Skin epidermis (tissue), 12 donors: ENCODE measurements at regions not wholly inside any gene's neighbourhood (a gene's known extent, or its start where the extent isn't known, plus 50 kb on each side); places are given as distances from the start of the nearest gene placed in this dataset.
"Not testable (repeated sequence)": the region's sequence is repeated elsewhere in the genome, so short reads cannot be mapped to it uniquely, and the experiment has no call there.

Experiments
- H3K27ac ChIP-seq, 21 experiments: fragments of 200-600 bp; sonication (generic) in 11 of 21; one replicate each; pipeline ENCODE4 v1.5.0; 2020; ENCODE audit warnings: mild to moderate bottlenecking in 3 of 21, inconsistent platforms in 2 of 21, moderate library complexity in 2 of 21
- H3K4me3 ChIP-seq, 7 experiments: fragments of 200-600 bp; sonication (generic) in 2 of 7; one replicate each; pipeline ENCODE4 v1.5.0; 2020; ENCODE audit warnings: inconsistent platforms in 2 of 7, mild to moderate bottlenecking in 2 of 7, moderate library complexity in 1 of 7

DNA sequence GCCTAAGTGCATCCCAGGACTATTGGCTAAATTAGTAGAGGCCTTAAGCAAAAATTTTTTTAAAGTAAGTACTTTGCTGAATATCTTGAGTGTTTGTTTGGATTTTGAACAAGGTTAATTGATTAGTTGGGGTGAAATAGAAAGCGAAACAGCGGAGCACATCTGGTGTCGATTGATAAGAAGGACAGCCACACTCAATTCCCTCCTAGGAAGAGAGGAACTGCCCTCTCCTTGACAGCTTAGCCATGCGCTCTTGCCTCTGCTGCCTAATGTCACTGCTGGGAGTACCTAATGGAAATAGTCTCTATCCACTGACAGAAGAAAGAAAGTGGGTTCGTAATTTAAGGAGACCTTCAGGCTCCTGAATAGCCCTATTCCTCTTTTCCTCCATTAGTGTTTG lies 943.6 kb downstream of the DIPK2A start:
- Histone ChIP-seq H3K27ac (no peak overlapping the region), H3K4me3 (no peak overlapping the region)

DNA sequence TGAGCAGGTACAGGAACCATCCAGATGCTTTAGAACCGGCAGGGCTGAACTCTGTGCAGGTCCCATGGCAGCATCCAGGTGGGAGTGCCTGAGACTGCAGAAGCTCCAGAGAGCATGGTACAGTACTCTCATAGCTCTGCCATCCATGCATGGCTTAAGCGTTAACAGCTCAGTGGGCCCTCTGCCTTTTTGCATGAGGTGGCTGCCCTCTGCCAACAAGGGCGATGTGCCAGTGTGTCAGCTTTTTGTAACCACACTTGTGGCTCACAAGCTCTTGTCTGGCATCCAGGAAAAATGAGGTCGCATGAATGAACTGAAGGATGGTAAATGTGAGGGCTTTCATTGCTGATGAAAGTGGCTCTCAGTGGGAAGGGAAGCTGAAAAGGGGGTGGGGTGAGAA lies 950.1 kb downstream of the DIPK2A start:
- H3K4me3 ChIP-seq: no peak overlapping the region

DNA sequence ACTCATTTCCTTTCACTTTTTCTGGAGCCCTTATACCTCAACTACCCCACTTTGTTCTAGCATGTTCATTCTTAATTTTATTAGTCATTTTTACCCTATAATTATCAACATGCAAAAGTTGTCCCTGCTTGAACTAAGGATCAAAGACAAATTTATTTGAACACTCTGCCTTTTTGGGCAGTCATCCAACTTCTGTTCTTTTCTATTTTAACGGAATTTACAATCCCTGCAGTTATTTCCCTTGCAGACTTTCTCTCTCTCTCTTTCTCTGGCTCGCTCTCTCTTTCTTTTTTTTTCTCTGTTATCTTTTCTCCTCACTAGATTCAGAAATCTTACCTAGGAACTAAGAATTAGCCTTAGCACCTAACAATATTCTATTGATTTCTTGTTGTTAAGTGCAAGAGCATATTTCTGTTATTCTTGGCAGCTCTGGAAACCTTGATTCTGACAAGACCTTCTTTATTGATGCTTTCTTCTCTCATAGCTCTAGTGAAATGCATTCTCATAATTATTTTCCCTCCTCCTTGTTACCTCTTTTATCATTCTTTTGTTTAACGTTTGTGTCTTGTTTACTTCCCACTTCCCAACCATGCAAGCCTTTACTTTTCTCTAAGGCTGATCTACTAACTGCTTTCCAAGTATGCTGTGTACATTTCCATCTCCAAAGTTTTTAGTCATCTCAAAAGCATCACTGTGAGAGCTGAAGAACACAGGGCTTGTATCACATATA lies 951.6 kb downstream of the DIPK2A start:
- H3K27ac ChIP-seq: no peak overlapping the region
- no peak overlapping the region for H3K4me3 ChIP-seq

More for the DNA sequence above, 950.1 kb downstream of the DIPK2A start:
- no peak overlapping the region for H3K27ac ChIP-seq

DNA sequence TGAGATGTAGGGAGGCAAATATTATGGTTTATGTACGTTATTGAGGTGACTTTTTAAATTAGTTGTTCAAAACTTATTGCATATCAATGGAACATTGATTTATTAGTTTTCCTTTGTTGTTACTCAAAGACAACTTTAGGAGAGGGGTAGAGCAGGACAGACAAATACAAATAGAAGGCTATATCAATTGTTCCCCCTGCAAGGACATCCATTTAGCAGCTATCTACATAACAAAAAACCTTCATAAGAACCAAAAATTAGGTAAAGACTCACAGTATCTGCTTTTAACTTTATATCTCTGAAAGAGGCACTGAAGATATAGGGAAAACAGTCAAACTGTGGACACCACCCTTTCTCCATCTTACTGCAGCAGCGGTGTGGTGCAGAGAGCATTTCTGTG lies 958.8 kb downstream of the DIPK2A start:
- no peak overlapping the region for H3K27ac ChIP-seq
- no peak overlapping the region for H3K4me3 ChIP-seq

DNA sequence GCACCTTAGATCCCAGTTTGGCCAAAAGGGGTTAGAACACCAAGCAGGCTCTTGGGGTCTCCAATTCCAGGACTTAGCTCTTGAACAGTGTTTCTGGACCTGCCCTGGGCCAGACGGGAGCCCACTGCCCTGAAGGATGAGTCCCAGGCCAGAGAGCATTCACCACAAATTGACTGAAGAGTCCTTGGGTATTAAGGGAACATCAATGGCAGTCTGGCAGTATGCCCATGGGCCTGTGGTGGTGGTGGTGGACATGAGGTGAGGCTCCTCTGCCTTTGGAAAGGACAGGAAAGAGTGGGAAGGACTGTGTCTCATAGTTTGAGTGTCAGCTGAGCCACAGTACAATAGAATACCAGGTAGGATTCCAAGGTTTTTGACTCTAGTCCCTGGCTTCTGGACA lies 960.0 kb downstream of the DIPK2A start:
- H3K27ac ChIP-seq: no peak overlapping the region
- no peak overlapping the region for H3K4me3 ChIP-seq

DNA sequence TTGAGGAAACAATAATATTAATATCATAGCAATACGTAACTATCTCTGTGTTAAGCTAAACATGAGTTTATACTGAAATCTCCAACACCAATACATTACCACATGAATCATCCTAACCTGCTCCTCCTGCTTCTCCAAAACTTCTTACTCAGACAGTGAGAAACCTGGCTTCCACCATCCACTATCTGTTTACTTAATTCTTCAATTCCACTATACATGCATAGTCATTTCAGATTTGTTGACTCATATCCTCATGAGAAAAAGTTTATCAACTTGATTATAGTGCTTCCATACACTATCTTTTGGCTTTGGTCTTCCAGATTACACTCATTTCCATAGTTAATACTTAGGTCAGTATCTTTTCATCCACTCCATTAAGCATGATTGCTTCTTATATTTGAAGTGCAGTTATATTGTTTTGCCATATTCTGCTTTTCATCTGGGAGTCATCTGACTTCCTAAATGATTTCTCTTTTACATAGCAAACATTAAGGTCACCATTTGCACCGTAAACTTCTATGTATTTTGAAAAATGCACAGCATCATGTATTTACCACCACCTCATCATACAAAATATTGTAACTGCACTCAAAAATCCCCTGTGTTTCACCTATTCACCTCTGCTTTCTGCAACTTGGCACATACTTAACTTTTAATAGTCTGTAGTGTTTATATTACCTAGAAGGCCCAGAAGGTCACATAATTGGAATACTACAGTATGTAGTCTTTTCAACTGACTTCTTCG lies 970.6 kb downstream of the DIPK2A start:
- no peak overlapping the region for H3K4me3 ChIP-seq
- H3K27ac ChIP-seq: no peak overlapping the region

DNA sequence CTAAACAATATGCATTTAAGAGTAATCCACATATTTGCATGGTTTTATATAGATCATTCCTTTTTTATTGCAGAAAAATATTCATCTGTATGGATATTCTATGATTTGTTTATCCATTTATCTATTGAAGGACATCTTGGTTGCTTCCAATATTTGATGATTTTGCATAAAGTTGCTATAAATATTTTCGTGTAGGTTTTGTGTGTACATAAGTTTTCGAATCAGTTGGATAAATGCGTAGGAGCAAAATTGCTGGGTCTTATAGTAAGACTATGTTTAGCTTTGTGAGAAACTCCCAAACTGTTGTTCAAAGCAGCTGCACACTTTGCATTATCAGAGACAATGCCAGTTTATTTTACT lies 971.2 kb downstream of the DIPK2A start:
- no peak overlapping the region for H3K27ac ChIP-seq
- H3K4me3 ChIP-seq: no peak overlapping the region

DNA sequence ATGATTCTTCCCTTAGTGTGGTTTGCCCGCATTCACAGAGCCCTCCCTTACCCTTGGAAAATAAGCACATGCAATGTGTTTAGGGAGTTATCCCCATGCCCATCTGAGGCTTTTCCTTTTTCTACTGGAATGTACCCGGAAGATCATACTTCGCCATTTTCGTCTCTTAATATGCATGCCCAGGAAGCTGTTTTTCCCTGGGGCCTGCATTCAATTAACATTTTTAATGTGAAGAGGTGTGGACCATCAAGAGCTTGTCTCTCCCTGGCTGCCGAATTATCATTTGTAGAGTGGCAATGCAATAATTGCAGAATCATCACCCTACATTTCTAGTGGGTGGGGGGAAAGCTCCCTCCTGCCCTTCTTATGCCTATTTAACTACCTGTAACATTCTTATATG lies 976.3 kb downstream of the DIPK2A start:
- Histone ChIP-seq H3K27ac (no peak overlapping the region), H3K4me3 (no peak overlapping the region)

DNA sequence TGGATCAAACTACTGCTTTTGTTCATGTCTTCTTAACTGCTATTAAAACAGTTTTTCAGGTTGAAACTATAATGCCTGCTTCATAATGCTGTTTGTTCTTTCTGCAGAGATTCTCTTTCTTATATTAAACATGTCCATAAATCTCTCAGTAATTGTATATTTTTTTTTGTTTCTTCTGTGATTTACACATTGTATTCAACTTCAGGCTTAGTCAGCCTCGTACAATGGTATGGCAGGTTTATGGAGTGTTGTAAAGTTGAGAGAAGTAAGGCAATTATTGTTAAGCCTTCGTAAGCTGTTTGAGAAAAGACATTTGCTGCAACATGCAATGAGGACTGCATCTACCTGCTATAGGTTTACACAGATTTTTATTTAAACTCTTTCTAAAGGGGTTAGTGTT lies 977.1 kb downstream of the DIPK2A start:
- Histone ChIP-seq H3K4me3 (no peak overlapping the region), H3K27ac (no peak overlapping the region)

DNA sequence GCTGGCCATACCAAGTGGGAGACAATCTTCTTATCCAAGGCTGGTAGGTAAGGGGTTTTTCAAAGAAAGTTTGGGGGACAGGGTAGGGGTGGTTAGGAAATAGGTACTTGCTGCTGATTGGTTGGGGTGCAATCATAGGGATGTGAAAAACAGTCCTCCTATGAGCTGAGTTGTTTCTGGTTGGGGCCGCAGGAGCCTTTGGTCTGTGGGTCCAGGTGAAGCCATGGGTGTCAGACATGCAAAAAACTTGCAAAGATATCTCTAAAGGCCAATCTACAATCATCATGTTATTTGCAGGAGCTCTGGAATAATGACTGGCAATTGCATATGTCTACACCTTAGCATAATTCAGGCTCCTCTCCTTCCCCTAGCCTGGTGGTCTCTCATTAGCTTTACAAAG lies 982.3 kb downstream of the DIPK2A start:
- Histone ChIP-seq H3K4me3 (no peak overlapping the region), H3K27ac (no peak overlapping the region)

DNA sequence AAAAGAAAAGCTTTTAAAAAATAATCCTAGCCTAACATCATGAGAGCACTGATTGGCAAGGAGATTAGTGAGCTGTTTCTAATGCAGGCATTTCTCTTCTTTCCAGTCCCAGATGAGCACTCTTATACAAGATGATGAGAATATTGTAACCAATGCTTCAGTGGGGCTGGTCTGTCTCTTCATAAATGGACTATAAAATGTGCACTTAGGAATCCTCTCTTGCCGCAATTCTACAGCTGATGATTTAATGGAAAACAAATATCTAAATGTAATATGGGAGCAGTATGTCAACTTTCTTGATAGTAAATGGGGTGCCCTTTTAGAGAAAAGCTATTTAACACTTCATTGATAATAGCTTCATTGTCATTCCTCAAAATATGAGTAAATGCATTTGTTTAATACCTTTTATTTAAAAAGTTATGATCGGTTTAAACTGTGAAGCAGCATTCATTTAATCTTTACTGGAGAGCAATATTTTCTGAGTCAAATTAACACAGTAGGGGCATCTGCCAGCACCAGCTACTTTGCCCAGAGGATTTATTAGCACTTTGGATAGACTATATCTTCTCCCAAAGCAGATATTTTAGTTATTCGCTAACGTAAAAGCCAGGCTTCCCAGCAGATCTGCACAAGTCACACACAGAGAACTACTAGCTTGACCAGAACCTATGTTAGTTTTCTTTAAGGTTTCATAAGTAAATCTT lies 985.9 kb downstream of the DIPK2A start:
- Histone ChIP-seq H3K27ac (no peak overlapping the region), H3K4me3 (no peak overlapping the region)

DNA sequence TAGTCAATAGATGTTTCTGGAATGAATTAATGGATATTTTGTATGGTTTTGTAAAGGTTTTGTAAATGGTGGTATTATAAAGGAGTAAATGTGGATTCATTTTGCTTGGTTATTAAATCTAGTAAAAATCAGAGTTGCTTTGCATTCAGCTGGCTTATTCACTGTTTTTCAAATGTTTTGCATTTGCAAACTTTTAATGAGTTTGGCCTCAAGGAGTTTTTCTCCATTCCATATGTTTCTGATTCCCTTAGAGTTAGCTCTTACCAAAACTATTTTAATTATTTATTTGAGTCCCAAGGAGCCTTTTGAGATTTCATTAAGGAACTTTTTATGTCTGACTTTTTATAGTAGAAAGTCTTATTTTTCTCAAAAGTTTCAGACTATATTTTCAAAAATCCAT lies 992.2 kb downstream of the DIPK2A start:
- Histone ChIP-seq H3K27ac (no peak overlapping the region), H3K4me3 (no peak overlapping the region)

DNA sequence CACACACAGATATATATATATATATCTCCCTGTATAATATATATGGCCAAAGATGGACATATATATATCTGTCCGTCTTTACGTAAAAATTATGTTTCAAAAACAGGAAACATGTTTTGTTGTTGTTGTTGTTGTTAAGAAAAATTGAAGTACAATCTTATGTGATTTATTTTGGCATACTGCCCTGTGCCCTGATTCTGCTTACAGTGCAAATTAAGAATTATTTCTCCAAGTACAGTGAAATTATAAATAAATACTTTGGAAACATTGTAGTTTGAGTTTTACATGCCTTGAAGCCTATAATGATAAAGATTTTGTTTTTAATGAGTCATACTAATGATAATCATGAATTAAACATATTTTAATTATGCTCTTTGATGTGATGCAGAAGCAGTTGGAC lies 994.9 kb downstream of the DIPK2A start:
- H3K4me3 ChIP-seq: no peak overlapping the region
- no peak overlapping the region for H3K27ac ChIP-seq

DNA sequence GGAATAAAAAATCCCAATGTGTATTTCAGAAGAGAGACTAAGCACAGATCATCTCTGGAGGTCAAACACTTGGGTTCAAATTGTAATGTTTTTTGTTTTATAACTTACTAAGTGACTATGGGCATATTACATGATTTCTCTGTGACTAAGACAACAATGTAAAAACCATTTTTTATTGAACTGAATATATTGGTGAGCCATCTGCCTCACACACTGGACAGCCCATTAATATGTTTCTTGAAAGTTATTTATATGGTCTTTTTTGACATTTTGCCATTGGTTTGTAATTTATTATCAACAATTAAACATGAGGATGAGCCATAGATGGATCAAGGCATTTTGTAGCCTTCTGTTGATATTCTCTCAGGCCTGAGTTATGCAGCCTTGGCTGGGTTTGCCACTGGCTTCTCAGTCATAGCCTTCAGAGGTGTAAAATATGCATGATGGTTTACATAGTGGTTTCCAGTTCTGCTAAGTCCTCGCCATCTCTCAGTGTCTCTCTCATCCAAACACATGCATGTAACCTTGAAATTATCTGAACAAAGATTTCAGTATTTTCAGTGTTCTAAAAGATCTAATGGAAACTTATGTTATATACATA lies 997.2 kb downstream of the DIPK2A start:
- Histone ChIP-seq H3K27ac (no peak overlapping the region), H3K4me3 (no peak overlapping the region)

DNA sequence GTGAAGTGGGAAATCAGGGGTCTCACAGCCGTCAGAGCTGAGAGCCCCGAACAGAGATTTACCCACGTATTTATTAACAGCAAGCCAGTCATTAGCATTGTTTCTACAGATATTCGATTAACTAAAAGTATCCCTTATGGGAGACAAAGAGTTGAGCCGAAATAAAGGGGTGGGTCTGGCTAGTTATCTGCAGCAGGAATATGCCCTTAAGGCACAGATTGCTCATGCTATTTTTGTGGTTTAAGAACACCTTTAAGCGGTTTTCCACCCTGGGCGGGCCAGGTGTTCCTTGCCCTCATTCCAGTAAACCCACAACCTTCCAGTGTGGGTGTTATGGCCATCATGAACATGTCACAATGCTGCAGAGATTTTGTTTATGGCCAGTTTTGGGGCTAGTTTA lies 1012.9 kb downstream of the DIPK2A start:
- H3K4me3 ChIP-seq, H3K27ac ChIP-seq: not testable (repeated sequence)

DNA sequence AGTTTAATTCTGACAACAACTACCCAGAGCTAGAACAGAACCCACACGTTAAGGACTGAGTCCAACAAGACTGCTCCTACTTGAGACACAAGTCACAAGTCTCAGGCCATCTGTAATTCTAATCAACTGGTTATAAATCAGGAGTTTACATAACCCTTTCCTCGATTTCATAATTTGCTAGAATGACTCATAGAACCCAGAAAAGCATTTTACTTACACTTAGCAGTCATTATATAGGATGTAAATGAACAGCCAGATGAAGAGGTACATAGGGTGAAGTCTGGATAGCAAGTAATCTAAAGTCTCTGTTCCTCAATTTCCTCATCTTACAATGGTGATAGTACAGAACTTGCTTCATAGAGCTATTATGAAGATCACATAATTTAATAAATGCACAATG lies 1018.2 kb downstream of the DIPK2A start:
- Histone ChIP-seq H3K4me3 (no peak overlapping the region), H3K27ac (no peak overlapping the region)

DNA sequence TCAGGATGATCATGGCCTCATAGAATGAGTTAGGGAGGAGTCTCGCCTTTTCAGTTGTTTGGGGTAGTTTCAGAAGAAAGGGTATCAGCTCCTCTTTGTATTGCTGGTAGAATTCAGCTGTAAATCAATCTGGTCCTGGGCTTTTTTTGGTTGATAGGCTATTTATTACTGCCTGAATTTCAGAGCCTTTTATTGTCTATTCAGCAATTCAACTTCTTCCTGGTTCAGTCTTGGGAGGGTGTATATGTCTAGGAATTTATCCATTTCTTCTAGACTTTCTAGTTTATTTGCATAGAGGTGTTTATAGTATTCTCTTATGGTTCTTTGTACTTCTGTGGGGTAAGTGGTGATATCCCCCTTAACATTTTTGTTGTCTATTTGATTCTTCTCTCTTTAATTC lies 1024.2 kb downstream of the DIPK2A start:
- no peak overlapping the region for H3K27ac ChIP-seq
- no peak overlapping the region for H3K4me3 ChIP-seq

DNA sequence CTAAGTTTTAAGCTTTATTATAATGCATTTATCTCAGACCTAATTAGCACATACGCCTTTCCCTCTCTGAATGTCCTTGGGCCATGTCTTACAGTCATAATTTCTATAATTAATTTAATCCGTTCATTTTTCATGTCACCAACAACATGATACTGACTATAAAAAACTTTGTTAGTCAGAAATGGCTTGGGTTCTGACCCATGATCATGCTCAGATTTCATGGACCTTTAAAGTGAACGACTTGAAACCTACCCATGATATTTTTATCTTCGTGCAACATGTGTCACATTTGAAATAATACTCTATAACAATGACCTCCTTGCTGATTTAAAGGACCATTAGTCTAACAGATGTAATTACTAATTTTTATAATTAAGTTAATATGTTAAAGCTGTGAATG lies 1033.8 kb downstream of the DIPK2A start:
- Histone ChIP-seq H3K4me3 (no peak overlapping the region), H3K27ac (no peak overlapping the region)

DNA sequence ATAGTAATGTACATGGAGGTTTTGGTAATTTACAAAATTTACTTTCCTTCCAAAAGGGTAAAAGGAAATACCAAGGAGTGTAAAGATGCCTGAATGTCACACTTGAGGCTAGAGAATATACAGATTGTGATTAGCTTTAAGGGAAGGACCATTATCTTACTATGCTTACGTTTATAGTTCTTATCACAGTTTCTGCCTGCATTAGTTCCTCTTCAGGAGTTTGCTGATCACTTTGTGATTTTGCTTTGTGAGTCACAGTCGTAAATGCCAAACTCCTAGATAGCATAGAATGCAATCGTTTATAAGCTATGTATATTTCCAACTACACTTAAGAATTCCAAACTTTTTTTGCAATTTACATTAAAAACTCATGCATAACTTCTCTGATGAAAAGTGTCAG lies 1034.6 kb downstream of the DIPK2A start:
- no peak overlapping the region for H3K27ac ChIP-seq
- H3K4me3 ChIP-seq: no peak overlapping the region

DNA sequence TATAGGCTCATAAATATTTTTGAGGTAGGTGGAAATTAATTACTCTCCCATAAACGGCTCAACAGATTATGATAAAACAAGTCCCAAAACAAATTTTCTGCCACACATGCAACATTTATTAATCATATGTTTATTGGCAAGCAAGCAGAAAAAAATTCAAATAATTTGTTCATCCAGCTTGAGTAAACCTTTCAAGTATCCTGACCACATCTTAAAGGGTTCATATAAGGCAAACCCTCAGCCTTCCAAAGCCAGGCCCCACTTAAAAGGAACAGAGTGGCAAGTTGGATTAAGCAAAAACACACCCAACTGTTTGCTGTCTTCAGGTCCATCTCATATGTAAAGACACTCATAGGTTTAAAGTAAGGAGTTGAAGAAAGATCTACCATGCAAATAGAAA lies 1042.3 kb downstream of the DIPK2A start:
- H3K27ac ChIP-seq: no peak overlapping the region

DNA sequence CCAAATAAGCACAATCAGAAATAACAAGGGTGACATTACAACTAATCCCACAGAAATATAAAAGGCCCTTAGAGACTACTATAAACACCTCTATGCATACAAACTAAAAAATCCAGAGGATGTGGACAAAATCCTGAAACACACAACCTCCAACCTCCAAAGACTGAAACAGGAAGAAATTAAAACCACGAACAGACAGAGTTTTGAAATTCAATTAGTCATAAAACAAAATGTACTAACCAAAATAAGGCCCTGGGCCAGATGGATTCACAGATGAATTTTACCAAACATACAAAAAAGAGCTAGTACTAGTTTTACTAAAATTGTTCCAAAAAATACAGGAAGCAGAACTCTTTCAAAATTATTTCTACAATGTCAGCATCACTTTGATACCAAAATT lies 1043.6 kb downstream of the DIPK2A start:
- peak overlapping the region in 1 of 21 experiments; percentile 28 for H3K27ac ChIP-seq
- no peak overlapping the region for H3K4me3 ChIP-seq

More for the DNA sequence above, 1042.3 kb downstream of the DIPK2A start:
- no peak overlapping the region for H3K4me3 ChIP-seq
